GM23338 (cell line): ENCODE measurements at regions not wholly inside any gene's neighbourhood (a gene's known extent, or its start where the extent isn't known, plus 50 kb on each side); places are given as distances from the start of the nearest gene placed in this dataset.

ENCODE experiments used
- ATAC-seq: fragments of 200-7000 bp; cut with Tn5 transposase; 3 replicates; pipeline ENCODE4 v1.9.1; 2020
- DNase-seq: peaks from one replicate; pipeline ENCODE4 v3.0.0-alpha.2; 2015; ENCODE audit warnings: low spot score
- H2AFZ ChIP-seq: fragments of 200-600 bp; sonication (generic); 2 replicates; pipeline ENCODE4 v1.8.0; 2016; ENCODE audit warnings: antibody characterized with exemption, mild to moderate bottlenecking, moderate library complexity
- H3F3A ChIP-seq: fragments of 200-600 bp; sonication (generic); replicated peaks from 2 replicates; pipeline ENCODE4 v1.8.0; 2017; ENCODE audit warnings: antibody characterized with exemption, mixed run types, low read depth
- H3K27ac ChIP-seq: fragments of 200-600 bp; sonication (generic); 2 replicates; pipeline ENCODE4 v1.6.1; 2016; ENCODE audit warnings: low read depth
- H3K27me3 ChIP-seq: fragments of 200-600 bp; sonication (generic); 2 replicates; pipeline ENCODE4 v1.8.0; 2016; ENCODE audit warnings: mild to moderate bottlenecking, mixed run types, moderate library complexity; ENCODE audit not compliant: insufficient read depth
- H3K36me3 ChIP-seq: fragments of 200-600 bp; sonication (generic); 2 replicates; pipeline ENCODE4 v1.8.0; 2016; ENCODE audit warnings: mild to moderate bottlenecking; ENCODE audit not compliant: insufficient read depth
- H3K4me1 ChIP-seq: fragments of 200-600 bp; sonication (generic); 2 replicates; pipeline ENCODE4 v1.8.0; 2016; ENCODE audit warnings: mild to moderate bottlenecking, moderate library complexity; ENCODE audit not compliant: insufficient read depth
- H3K4me2 ChIP-seq: fragments of 200-600 bp; sonication (generic); 2 replicates; pipeline ENCODE4 v1.7.1; 2017; ENCODE audit warnings: mixed run types
- H3K4me3 ChIP-seq: fragments of 200-600 bp; sonication (generic); 2 replicates; pipeline ENCODE4 v1.6.1; 2016; ENCODE audit warnings: mixed run types
- H3K79me2 ChIP-seq: fragments of 200-600 bp; sonication (generic); replicated peaks from 2 replicates; pipeline ENCODE4 v1.8.0; 2017; ENCODE audit warnings: mild to moderate bottlenecking; ENCODE audit not compliant: insufficient read depth
- H3K9me2 ChIP-seq: fragments of 200-600 bp; sonication (generic); 2 replicates; pipeline ENCODE4 v1.8.0; 2017; ENCODE audit not compliant: insufficient read depth
- H4K20me1 ChIP-seq: fragments of 200-600 bp; sonication (generic); replicated peaks from 2 replicates; pipeline ENCODE4 v1.8.0; 2017; ENCODE audit warnings: mild to moderate bottlenecking; ENCODE audit not compliant: insufficient read depth
- H3K27ac Mint-ChIP-seq: 2 replicates; pipeline ENCODE4 v1.8.0; 2020; ENCODE audit warnings: inconsistent platforms, mild to moderate bottlenecking, moderate library complexity, mixed read lengths
- H3K27me3 Mint-ChIP-seq: 3 replicates; pipeline ENCODE4 v1.8.0; 2022; ENCODE audit warnings: low read depth, mild to moderate bottlenecking, moderate library complexity, mixed read lengths, inconsistent platforms; ENCODE audit not compliant: insufficient read depth, poor library complexity
- H3K36me3 Mint-ChIP-seq: 3 replicates; pipeline ENCODE4 v1.8.0; 2021; ENCODE audit warnings: low read depth, mild to moderate bottlenecking, inconsistent platforms, moderate library complexity, mixed read lengths
- H3K4me1 Mint-ChIP-seq: 3 replicates; pipeline ENCODE4 v1.8.0; 2020; ENCODE audit warnings: mild to moderate bottlenecking, inconsistent platforms, mixed read lengths
- H3K4me3 Mint-ChIP-seq: 3 replicates; pipeline ENCODE4 v1.8.0; 2021; ENCODE audit warnings: moderate library complexity, mild to moderate bottlenecking, inconsistent platforms, mixed read lengths
- H3K9me3 Mint-ChIP-seq: 3 replicates; pipeline ENCODE4 v1.8.0; 2020; ENCODE audit warnings: moderate library complexity, mild to moderate bottlenecking, inconsistent platforms, mixed read lengths
- CREB1 ChIP-seq: fragments of 250-450 bp; sonication (Bioruptor Pico); IDR thresholded peaks from 2 replicates; pipeline ENCODE4 v1.5.0; 2020; ENCODE audit warnings: low read depth, mild to moderate bottlenecking, moderate library complexity
- CTCF ChIP-seq, 2 experiments: fragments of 200-600 bp in 1 of 2; sonication (generic) in 1 of 2; conservative IDR thresholded peaks; 2 replicates each; pipeline versions ENCODE4 v1.5.1 to v1.6.1; 2016 to 2017; ENCODE audit warnings: antibody characterized with exemption in 2 of 2, low read depth in 2 of 2, mild to moderate bottlenecking in 2 of 2, moderate library complexity in 1 of 2
- ETS1 ChIP-seq: IDR thresholded peaks from 2 replicates; pipeline ENCODE4 v1.6.1; 2016; ENCODE audit warnings: antibody characterized with exemption
- EZH2 ChIP-seq: fragments of 200-600 bp; sonication (generic); IDR thresholded peaks from one replicate; pipeline ENCODE4 v1.8.0; 2017; ENCODE audit warnings: antibody characterized with exemption, mild to moderate bottlenecking, low read depth; ENCODE audit not compliant: unreplicated experiment
- EZH2phosphoT487 ChIP-seq: fragments of 200-600 bp; sonication (generic); IDR thresholded peaks from one replicate; pipeline ENCODE4 v1.8.1; 2018; ENCODE audit warnings: antibody characterized with exemption; ENCODE audit not compliant: unreplicated experiment
- JUNB ChIP-seq: IDR thresholded peaks from one replicate; pipeline ENCODE4 v1.6.1; 2016; ENCODE audit warnings: antibody characterized with exemption; ENCODE audit not compliant: unreplicated experiment
- NANOG ChIP-seq: IDR thresholded peaks from 2 replicates; pipeline ENCODE4 v1.6.1; 2016; ENCODE audit warnings: antibody characterized with exemption, borderline replicate concordance
- POLR2AphosphoS5 ChIP-seq: IDR thresholded peaks from 2 replicates; pipeline ENCODE4 v1.6.1; 2016; ENCODE audit warnings: antibody characterized with exemption, low read depth
- REST ChIP-seq: IDR thresholded peaks from one replicate; pipeline ENCODE4 v1.6.1; 2018; ENCODE audit warnings: antibody characterized with exemption; ENCODE audit not compliant: unreplicated experiment
- ZNF331 ChIP-seq: fragments of 250-450 bp; sonication (Bioruptor Pico); IDR thresholded peaks from 2 replicates; pipeline ENCODE4 v1.5.0; 2020; ENCODE audit warnings: low read depth, mild to moderate bottlenecking, moderate library complexity

- no peak for TF ChIP-seq REST
- TF ChIP-seq CREB1, result no peak
- no peak for TF ChIP-seq ETS1
- no peak for TF ChIP-seq NANOG
These were observed 153.6 kb downstream of the MAGEB17 start (continued) for GRCh38 chrX:16320765-16321355.

- H3K4me3 ChIP-seq, result no peak overlapping the region
- no peaks in the 10 kb centered on the region for H3K36me3 ChIP-seq
- Mint-ChIP-seq H3K9me3 (no peaks in the 10 kb centered on the region), H3K4me1 (no peaks in the 10 kb centered on the region), H3K27me3 (peaks cover 2% of the 10 kb centered on the region), H3K27ac (no peak overlapping the region), H3K36me3 (no peaks in the 10 kb centered on the region), H3K4me3 (no peak overlapping the region)
- no peak overlapping the region for H2AFZ ChIP-seq
- no peaks in the 10 kb centered on the region for H3K4me1 ChIP-seq
- H3K27ac ChIP-seq, result no peak overlapping the region
- no peaks in the 10 kb centered on the region for H4K20me1 ChIP-seq
- no peak for ATAC-seq
- no peak for TF ChIP-seq NANOG
- TF ChIP-seq EZH2, result no peak
- TF ChIP-seq CTCF (conservative IDR thresholded peaks at IDR 0.05; ENCODE audit: low read depth in 2 of 2), result no peak
- no peak for TF ChIP-seq JUNB
- TF ChIP-seq CREB1, result no peak
- no peak for DNase-seq
- H3K9me2 ChIP-seq, result no peaks in the 10 kb centered on the region
- no peaks in the 10 kb centered on the region for H3K79me2 ChIP-seq
- H3K27me3 ChIP-seq, result no peaks in the 10 kb centered on the region
- H3K4me2 ChIP-seq, result no peak overlapping the region
- H3F3A ChIP-seq, result no peaks in the 10 kb centered on the region
These were observed 166.2 kb downstream of the MAGEB17 start for GRCh38 chrX:16333453-16333852.

- DNase-seq (no peak), ATAC-seq (no peak)
- Histone ChIP-seq H3K27ac (no peak overlapping the region), H3K27me3 (no peaks in the 10 kb centered on the region), H4K20me1 (no peaks in the 10 kb centered on the region), H3K4me1 (no peaks in the 10 kb centered on the region), H3K79me2 (no peaks in the 10 kb centered on the region), H3K36me3 (no peaks in the 10 kb centered on the region), H3K4me3 (no peak overlapping the region), H3F3A (no peaks in the 10 kb centered on the region), H3K4me2 (no peak overlapping the region), H2AFZ (no peak overlapping the region), H3K9me2 (no peaks in the 10 kb centered on the region)
- no peaks in the 10 kb centered on the region for H3K27me3 Mint-ChIP-seq
- H3K4me3 Mint-ChIP-seq, result no peak overlapping the region
- no peaks in the 10 kb centered on the region for H3K4me1 Mint-ChIP-seq
- H3K36me3 Mint-ChIP-seq, result no peaks in the 10 kb centered on the region; the same call in 2 of the 3 replicates
- no peak overlapping the region for H3K27ac Mint-ChIP-seq
- no peaks in the 10 kb centered on the region; the same call in 2 of the 3 replicates for H3K9me3 Mint-ChIP-seq
- no peak for TF ChIP-seq EZH2phosphoT487
- TF ChIP-seq ETS1, result no peak
- TF ChIP-seq POLR2AphosphoS5, result no peak
- TF ChIP-seq EZH2, result no peak
- TF ChIP-seq ZNF331 (CRISPR knock-in tag), result no peak
- no peak for TF ChIP-seq CREB1
These were observed 167.9 kb downstream of the MAGEB17 start for GRCh38 chrX:16335181-16335580.
